Esophagus squamous epithelium (tissue), 5 donors: ENCODE measurements at regions not wholly inside any gene's neighbourhood (a gene's known extent, or its start where the extent isn't known, plus 50 kb on each side); places are given as distances from the start of the nearest gene placed in this dataset.

ENCODE experiments used
- DNase-seq: peaks from one replicate; lab custom pipeline; 2025; lab: John Stamatoyannopoulos, UW
- H3K27ac ChIP-seq, 4 donors: fragments of 200-600 bp; sonication (generic); one replicate each; pipeline ENCODE4 v1.5.1; 2016 to 2019; ENCODE audit warnings: mild to moderate bottlenecking in 1 of 4
- H3K27me3 ChIP-seq, 4 donors: fragments of 200-600 bp; sonication (generic); 1 replicate in 3 of 4; 2 replicates in 1 of 4; pipeline versions ENCODE4 v1.5.1 to v1.6.0; 2017 to 2021; ENCODE audit warnings: antibody characterized with exemption in 1 of 4
- H3K36me3 ChIP-seq, 3 donors: fragments of 200-600 bp; sonication (generic); one replicate each; pipeline ENCODE4 v1.5.1; 2016 to 2019
- H3K4me1 ChIP-seq, 3 donors: fragments of 200-600 bp; sonication (generic); one replicate each; pipeline ENCODE4 v1.5.1; 2017 to 2019
- H3K4me3 ChIP-seq, 4 donors: fragments of 200-600 bp; sonication (generic); 1 replicate in 3 of 4; 2 replicates in 1 of 4; pipeline ENCODE4 v1.5.1; 2016 to 2019; ENCODE audit warnings: mild to moderate bottlenecking in 2 of 4, moderate library complexity in 1 of 4
- H3K9me3 ChIP-seq, 3 donors: fragments of 200-600 bp; sonication (generic); one replicate each; pipeline ENCODE4 v1.5.1; 2016 to 2019
- CTCF ChIP-seq, 6 experiments: fragments of 450-650 bp in 4 of 6; fragments of 200-600 bp in 2 of 6; sonication (generic) in 2 of 6; IDR thresholded peaks; one replicate each; pipeline ENCODE4 v1.5.1; 2016 to 2019; ENCODE audit warnings: antibody characterized with exemption in 6 of 6, mild to moderate bottlenecking in 4 of 6, moderate library complexity in 4 of 6
- POLR2A ChIP-seq, 4 donors: fragments of 450-650 bp; IDR thresholded peaks; one replicate each; pipeline ENCODE4 v1.6.1; 2017; ENCODE audit warnings: antibody characterized with exemption in 4 of 4, mild to moderate bottlenecking in 4 of 4, moderate library complexity in 3 of 4
- WGBS, 2 donors: methylation state at CpG; one replicate each; pipeline ENCODE4 v1.1.5; 2018; 5-methylcytosine and 5-hydroxymethylcytosine counted together
- intact Hi-C: fragments of 100-400 bp; cut with DNase I; formaldehyde crosslinking; loops from one replicate; pipeline ENCODE4 v1.15.0; 2022
- donor health status: DM: yes; HTN: yes; CAD: no.

- H3K9me3 ChIP-seq: no peaks in the 10 kb centered on the region
- no peak overlapping the region for H3K4me3 ChIP-seq
- H3K4me1 ChIP-seq: no peaks in the 10 kb centered on the region
- H3K36me3 ChIP-seq: no peaks in the 10 kb centered on the region
- H3K27ac ChIP-seq: no peak overlapping the region
- TF ChIP-seq POLR2A (IDR thresholded peaks at IDR 0.05): no peak
- no peak for TF ChIP-seq CTCF (IDR thresholded peaks at IDR 0.05)
- WGBS, 2 donors: 35 to 46% methylated on average over 2 of the region's 2 CpGs
- intact Hi-C loops: no loop called here
- DNase-seq: no peak
- no peaks in the 10 kb centered on the region for H3K27me3 ChIP-seq
Observed at GRCh38 chr3:182349051-182349450, 444.3 kb upstream of the ATP11B start.

GRCh38 chr3:182349951-182350517, 443.3 kb upstream of the ATP11B start:
- H3K4me3 ChIP-seq: no peak overlapping the region
- H3K27me3 ChIP-seq: no peaks in the 10 kb centered on the region
- no peak for DNase-seq
- WGBS, 2 donors: 83 to 100% methylated on average over 1 of the region's 1 CpG
- H3K9me3 ChIP-seq: no peaks in the 10 kb centered on the region
- H3K4me1 ChIP-seq: no peaks in the 10 kb centered on the region
- intact Hi-C loops: no loop called here
- no peak overlapping the region for H3K27ac ChIP-seq
- H3K36me3 ChIP-seq: no peaks in the 10 kb centered on the region
- TF ChIP-seq POLR2A (IDR thresholded peaks at IDR 0.05): no peak
- no peak for TF ChIP-seq CTCF (IDR thresholded peaks at IDR 0.05)

- Histone ChIP-seq H3K4me3 (no peak overlapping the region), H3K27ac (no peak overlapping the region), H3K9me3 (no peaks in the 10 kb centered on the region), H3K27me3 (no peaks in the 10 kb centered on the region), H3K36me3 (no peaks in the 10 kb centered on the region), H3K4me1 (no peaks in the 10 kb centered on the region)
- TF ChIP-seq POLR2A (IDR thresholded peaks at IDR 0.05) (no peak), CTCF (IDR thresholded peaks at IDR 0.05) (no peak)
- intact Hi-C loops: no loop called here
- no peak for DNase-seq
- WGBS, 2 donors: 69 to 83% methylated on average over 1 of the region's 1 CpG
Observed at GRCh38 chr3:182357928-182358327, 435.4 kb upstream of the ATP11B start.

- Histone ChIP-seq H3K4me3 (peak overlapping the region in 3 of 4 donors; percentile 11 to 47 (median 26)), H3K36me3 (no peaks in the 10 kb centered on the region), H3K27me3 (no peaks in the 10 kb centered on the region), H3K4me1 (peaks cover 0 to 23% (median 4%) of the 10 kb centered on the region in 3 donors), H3K9me3 (no peaks in the 10 kb centered on the region), H3K27ac (peak overlapping the region in 3 of 4 donors; percentile 52 to 70 (median 62))
- TF ChIP-seq CTCF (IDR thresholded peaks at IDR 0.05) (peak in 1 of 6 experiments; percentile 36), POLR2A (IDR thresholded peaks at IDR 0.05) (no peak)
- DNase-seq: no peak
- intact Hi-C loops: no loop called here
- WGBS, 2 donors: 65 to 73% methylated on average over 5 to 6 of the region's 6 CpGs
Observed at GRCh38 chr3:182364323-182364722, 429.0 kb upstream of the ATP11B start.

GRCh38 chr3:182364723-182365650, 428.3 kb upstream of the ATP11B start:
- Histone ChIP-seq H3K36me3 (no peaks in the 10 kb centered on the region), H3K27me3 (no peaks in the 10 kb centered on the region), H3K4me1 (peaks cover 0 to 23% (median 4%) of the 10 kb centered on the region in 3 donors), H3K27ac (peak overlapping the region; percentile 49 to 70 (median 57)), H3K4me3 (peak overlapping the region; percentile 11 to 47 (median 28)), H3K9me3 (no peaks in the 10 kb centered on the region)
- intact Hi-C loops: no loop called here
- WGBS, 2 donors: 27 to 36% methylated on average over 18 to 19 of the region's 20 CpGs
- DNase-seq: no peak
- no peak for TF ChIP-seq POLR2A (IDR thresholded peaks at IDR 0.05)
- peak in 1 of 6 experiments; percentile 0 for TF ChIP-seq CTCF (IDR thresholded peaks at IDR 0.05)
